ENCODE measurements at regions not wholly inside any gene's neighbourhood (a gene's known extent, or its start where the extent isn't known, plus 50 kb on each side); places are given as distances from the start of the nearest gene placed in this dataset.
A peak's percentile ranks its signal among the peaks of the same experiment; 100 is the strongest.

DNA sequence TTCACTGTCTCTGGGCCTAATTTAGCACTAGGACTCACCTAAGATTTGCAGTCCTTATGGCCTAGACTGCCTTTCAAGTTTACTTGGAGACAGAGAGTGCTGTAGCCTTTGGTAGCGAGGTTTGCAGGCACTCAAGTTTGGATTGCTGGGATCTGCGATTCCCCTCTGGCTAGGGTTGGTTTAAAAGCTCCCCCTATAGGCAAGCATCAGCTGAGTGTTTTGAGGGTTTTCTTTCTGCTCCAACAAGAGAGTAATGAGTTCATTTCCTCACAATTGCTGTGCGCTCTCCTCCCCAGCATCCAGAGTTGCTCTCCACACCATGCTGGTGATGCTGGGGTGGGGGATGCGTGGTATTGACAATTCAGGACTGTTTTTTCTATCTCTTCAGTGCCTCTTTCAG is 206.9 kb downstream of the GLUD2 start:
- TF ChIP-seq POLR2A (IDR thresholded peaks at IDR 0.05), result no peak
- TF ChIP-seq, protein P1, sequence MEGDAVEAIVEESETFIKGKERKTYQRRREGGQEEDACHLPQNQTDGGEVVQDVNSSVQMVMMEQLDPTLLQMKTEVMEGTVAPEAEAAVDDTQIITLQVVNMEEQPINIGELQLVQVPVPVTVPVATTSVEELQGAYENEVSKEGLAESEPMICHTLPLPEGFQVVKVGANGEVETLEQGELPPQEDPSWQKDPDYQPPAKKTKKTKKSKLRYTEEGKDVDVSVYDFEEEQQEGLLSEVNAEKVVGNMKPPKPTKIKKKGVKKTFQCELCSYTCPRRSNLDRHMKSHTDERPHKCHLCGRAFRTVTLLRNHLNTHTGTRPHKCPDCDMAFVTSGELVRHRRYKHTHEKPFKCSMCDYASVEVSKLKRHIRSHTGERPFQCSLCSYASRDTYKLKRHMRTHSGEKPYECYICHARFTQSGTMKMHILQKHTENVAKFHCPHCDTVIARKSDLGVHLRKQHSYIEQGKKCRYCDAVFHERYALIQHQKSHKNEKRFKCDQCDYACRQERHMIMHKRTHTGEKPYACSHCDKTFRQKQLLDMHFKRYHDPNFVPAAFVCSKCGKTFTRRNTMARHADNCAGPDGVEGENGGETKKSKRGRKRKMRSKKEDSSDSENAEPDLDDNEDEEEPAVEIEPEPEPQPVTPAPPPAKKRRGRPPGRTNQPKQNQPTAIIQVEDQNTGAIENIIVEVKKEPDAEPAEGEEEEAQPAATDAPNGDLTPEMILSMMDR (IDR thresholded peaks at IDR 0.05), result no peak
- intact Hi-C loops (cut with DNase I; ENCODE audit: low total_unique reads), result no loop called here
- WGBS, 2 donors, result 65 to 77% methylated on average over 4 of the region's 4 CpGs

DNA sequence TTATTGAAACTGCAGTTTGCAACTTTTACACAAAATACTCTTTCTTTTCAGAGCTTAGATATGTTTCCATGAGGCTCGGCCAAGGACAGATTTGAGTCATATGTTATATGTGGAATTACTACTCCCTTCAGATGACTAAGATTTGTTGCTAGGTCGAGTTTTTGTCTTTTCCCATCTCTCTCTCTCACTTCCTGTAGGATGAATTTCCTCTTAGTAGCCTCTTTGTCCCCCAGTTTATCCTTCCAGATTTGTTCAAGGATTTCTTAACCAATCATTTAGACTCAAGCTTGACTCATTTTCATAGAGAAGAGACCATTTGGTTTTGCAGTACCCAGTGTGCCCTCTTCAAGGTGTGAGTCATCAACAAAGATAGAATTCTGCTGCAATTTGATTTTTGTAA is 209.2 kb downstream of the GLUD2 start:
- no peak for TF ChIP-seq POLR2A (IDR thresholded peaks at IDR 0.05)
- TF ChIP-seq, protein P1 (IDR thresholded peaks at IDR 0.05), result no peak
- peak in 1 of 2 donors; percentile 11 for DNase-seq (ENCODE audit: low spot score in 2 of 2)
- intact Hi-C loops (cut with DNase I; ENCODE audit: low total_unique reads), result no loop called here
- 30 to 38% methylated on average over 2 of the region's 2 CpGs for WGBS, 2 donors
- no peak overlapping the region for H3K4me3 ChIP-seq (ENCODE audit: low read depth, poor library complexity, severe bottlenecking)

More for the DNA sequence above, 206.9 kb downstream of the GLUD2 start:
- H3K4me3 ChIP-seq (ENCODE audit: low read depth, poor library complexity, severe bottlenecking), result no peak overlapping the region
- no peak for DNase-seq (ENCODE audit: low spot score in 2 of 2)

DNA sequence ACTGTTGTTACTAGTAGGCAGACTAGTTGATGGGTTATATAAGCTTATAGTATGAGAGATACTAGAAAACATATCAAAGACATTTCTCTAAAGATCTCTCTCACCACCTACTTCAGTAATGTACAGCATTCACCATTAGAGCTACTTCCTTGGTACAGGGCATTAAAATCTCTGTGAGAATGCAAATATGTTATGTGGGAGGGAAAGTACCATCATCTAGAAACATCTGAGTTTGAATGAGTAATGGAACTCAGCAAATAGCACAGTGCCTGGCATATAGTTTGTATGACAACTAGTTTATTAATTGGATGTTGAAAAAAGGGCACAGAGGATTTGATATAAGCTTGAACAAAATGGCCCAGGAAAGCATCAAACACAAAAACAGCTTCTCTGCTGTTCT is 211.1 kb downstream of the GLUD2 start:
- H3K4me3 ChIP-seq (ENCODE audit: low read depth, poor library complexity, severe bottlenecking), result no peak overlapping the region
- intact Hi-C loops (cut with DNase I; ENCODE audit: low total_unique reads), result no loop called here
- TF ChIP-seq, protein P1 (IDR thresholded peaks at IDR 0.05), result no peak
- no peak for TF ChIP-seq POLR2A (IDR thresholded peaks at IDR 0.05)
- DNase-seq (ENCODE audit: low spot score in 2 of 2), result no peak

DNA sequence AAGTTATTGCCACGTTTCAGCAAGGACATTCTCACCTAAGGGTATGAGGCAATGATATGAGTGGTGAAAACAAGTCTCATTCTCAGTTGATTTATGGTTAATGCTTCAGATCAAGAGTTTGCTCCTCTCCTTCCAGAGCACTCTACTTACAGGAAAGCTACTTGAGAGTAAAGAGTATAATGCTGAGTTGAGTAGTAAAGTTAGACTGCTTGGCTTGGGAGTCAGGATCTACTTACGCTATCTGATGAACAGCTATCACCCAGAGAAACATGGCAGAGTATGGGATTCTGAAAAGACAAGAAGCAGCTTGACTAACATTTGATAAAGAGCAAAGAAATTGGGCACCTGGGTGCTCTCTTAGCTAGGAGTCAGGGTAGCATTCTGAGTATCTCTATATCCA is 211.8 kb downstream of the GLUD2 start:
- no peak overlapping the region for H3K4me3 ChIP-seq (ENCODE audit: low read depth, poor library complexity, severe bottlenecking)
- intact Hi-C loops (cut with DNase I; ENCODE audit: low total_unique reads), result no loop called here
- TF ChIP-seq POLR2A (IDR thresholded peaks at IDR 0.05), result no peak
- TF ChIP-seq, protein P1 (IDR thresholded peaks at IDR 0.05), result no peak
- no peak for DNase-seq (ENCODE audit: low spot score in 2 of 2)
- 50 to 75% methylated on average over 2 of the region's 2 CpGs for WGBS, 2 donors

DNA sequence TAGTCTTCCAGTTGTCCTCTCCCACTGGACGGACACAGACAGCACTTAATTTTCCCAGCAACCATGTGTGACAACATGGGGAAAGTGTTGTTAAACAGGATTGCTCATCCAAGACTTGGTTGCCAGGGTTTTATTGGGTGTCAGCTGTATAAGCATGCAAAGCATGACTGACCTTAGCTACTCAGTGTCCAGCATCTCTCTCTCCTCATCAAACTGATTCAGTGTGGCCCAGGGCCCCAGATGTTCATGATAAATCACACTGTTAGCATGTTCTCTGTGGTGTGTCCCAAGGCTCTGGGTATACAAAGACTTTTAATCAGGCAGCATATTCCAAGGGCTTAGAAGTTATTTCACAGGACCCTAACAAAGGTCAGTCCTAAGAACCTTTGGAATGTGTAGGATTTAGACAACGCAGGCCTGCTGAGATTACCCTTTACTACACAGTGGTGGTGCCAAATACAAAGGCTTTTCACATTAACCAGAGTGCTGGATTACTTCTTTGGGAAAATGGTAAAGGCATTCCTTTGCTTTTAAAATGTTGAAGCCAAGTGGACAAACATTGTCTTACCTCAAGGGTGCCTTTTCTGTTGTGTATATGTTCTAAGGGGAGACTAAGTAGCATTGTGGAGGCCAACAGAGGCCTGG is 213.3 kb downstream of the GLUD2 start:
- H3K4me3 ChIP-seq (ENCODE audit: low read depth, poor library complexity, severe bottlenecking), result no peak overlapping the region
- 42 to 62% methylated on average over 2 of the region's 2 CpGs for WGBS, 2 donors
- intact Hi-C loops (cut with DNase I; ENCODE audit: low total_unique reads), result no loop called here
- TF ChIP-seq, protein P1 (IDR thresholded peaks at IDR 0.05), result no peak
- no peak for TF ChIP-seq POLR2A (IDR thresholded peaks at IDR 0.05)
- DNase-seq (ENCODE audit: low spot score in 2 of 2), result peak in 1 of 2 donors; percentile 15

DNA sequence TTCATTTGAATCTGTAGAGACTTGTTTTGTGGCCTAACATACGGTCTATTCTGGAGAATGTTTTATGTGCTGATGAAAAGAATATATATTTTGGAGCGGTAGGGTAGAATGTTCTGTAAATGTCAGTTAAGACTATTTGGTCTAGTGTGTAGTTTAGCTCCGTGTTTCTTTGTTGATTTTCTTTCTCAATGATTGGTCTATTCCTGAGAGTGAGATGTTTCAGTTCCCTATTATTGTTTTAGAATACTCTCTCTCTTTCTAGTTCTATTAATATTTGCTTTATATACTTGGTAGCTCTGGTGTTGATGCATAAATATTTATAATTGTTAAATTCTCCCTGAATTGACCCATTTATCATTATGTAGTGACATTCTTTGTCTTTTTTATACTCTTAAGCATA is 236.5 kb downstream of the GLUD2 start:
- WGBS, 2 donors, result 63 to 67% methylated on average over 3 of the region's 3 CpGs
- intact Hi-C loops (cut with DNase I; ENCODE audit: low total_unique reads), result no loop called here
- no peak for TF ChIP-seq POLR2A (IDR thresholded peaks at IDR 0.05)
- TF ChIP-seq, protein P1 (IDR thresholded peaks at IDR 0.05), result no peak
- no peak overlapping the region for H3K4me3 ChIP-seq (ENCODE audit: low read depth, poor library complexity, severe bottlenecking)
- no peak for DNase-seq (ENCODE audit: low spot score in 2 of 2)
